Jurkat, Clone E6-1 (cell line): ENCODE measurements at regions not wholly inside any gene's neighbourhood (a gene's known extent, or its start where the extent isn't known, plus 50 kb on each side); places are given as distances from the start of the nearest gene placed in this dataset.

Source experiments
- DNase-seq: peaks from one replicate; pipeline ENCODE4 v3.0.0-alpha.2; 2011; ENCODE audit warnings: low read depth, low spot score
- H3K4me3 ChIP-seq: 2 replicates; pipeline ENCODE4 v1.5.1; 2011; ENCODE audit warnings: mild to moderate bottlenecking, low read length, control low read depth, moderate library complexity

GRCh38 chr15:98420837-98421236 is 227.5 kb upstream of the IGF1R start:
- DNase-seq = no peak

GRCh38 chr15:98421419-98422129 is 226.8 kb upstream of the IGF1R start:
- no peak overlapping the region for H3K4me3 ChIP-seq
- DNase-seq = peak; percentile 9

More at GRCh38 chr15:98420837-98421236, 227.5 kb upstream of the IGF1R start:
- no peak overlapping the region for H3K4me3 ChIP-seq

GRCh38 chr15:98422130-98422478 is 226.2 kb upstream of the IGF1R start:
- DNase-seq = no peak
- H3K4me3 ChIP-seq = no peak overlapping the region

GRCh38 chr15:98425173-98425572 is 223.2 kb upstream of the IGF1R start:
- DNase-seq = no peak
- H3K4me3 ChIP-seq = no peak overlapping the region

- H3K4me3 ChIP-seq = no peak overlapping the region
- no peak for DNase-seq
Observed at GRCh38 chr15:98427321-98427720, 221.0 kb upstream of the IGF1R start.

DNA sequence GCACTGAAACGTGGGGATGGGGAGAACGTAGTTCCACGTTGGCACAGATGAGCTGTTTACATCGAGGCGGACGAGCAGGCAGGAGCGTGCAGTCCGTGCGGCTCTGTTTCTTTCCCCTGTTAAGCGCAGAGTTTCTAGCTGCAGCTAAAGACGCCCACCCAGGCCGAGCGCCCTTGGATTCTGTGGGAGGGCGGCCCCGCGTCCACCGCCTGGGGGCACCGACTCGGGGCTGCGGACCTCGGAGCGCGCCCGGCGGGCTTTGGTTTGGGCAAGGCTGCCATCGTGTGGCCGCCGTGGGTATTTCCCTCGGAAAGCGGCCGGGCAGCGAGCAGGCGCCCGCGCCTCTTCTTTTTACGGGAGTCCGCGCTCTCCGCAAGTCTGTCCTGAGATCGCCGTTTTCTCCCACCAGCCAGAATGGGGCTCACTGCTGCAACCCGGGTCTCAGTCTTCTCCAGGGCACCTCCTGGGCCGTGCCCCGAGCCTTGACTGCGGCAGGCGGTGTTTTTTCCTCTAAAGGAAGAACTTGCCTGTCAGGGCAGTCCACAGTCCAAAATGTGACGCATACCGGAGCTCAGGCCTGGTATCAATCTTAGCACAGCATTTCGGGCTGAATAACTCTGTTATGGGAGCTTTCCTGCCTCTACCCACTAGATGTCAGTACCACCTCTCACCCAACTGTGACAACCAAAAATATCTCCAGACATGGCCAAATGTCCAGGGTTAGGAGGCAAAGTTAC is 219.9 kb upstream of the IGF1R start:
- no peak for DNase-seq
- peak overlapping the region; percentile 16 for H3K4me3 ChIP-seq

- no peak overlapping the region for H3K4me3 ChIP-seq
- no peak for DNase-seq
Observed at GRCh38 chr15:98431171-98431570, 217.2 kb upstream of the IGF1R start.

GRCh38 chr15:98433346-98433745 is 215.0 kb upstream of the IGF1R start:
- no peak overlapping the region for H3K4me3 ChIP-seq
- no peak for DNase-seq

DNA sequence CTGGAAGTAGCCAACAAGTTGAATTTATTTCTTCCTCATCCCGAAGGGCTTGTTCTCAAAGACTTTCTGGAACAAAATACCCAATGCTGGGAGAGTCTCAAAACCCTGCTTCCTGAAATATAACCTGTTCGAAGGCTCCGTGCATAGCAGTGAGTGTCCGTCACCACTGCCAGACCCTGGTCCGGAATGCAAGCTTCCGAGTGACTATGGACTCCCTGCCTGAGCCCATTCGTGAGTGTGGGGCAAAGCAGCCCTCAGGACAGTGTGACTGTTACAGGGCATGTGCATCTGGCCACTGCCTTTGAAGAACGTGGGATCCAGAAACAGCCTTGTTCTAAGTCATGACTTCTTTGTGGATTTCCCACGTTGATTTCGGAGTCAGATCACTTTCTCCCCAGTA is 214.5 kb upstream of the IGF1R start:
- no peak for DNase-seq
- no peak overlapping the region for H3K4me3 ChIP-seq

DNA sequence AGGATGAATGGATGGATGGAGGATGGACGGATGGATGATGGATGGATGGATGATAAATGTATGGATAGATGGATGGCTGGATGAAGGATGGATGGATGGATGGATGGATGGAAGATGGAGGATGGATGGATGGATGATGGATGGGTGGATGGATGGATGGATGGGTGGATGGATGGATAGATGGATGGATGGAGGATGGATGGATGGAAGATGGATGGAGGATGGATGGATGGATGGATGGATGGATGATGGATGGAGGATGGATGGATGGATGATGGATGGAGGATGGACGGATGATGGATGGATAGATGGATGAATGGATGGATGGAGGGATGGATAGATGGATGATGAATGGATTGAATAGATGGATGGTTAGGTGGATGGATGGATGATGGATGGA is 210.6 kb upstream of the IGF1R start:
- no peak overlapping the region for H3K4me3 ChIP-seq
- DNase-seq = no peak

GRCh38 chr15:98438326-98438725 is 210.0 kb upstream of the IGF1R start:
- DNase-seq = no peak
- no peak overlapping the region for H3K4me3 ChIP-seq

GRCh38 chr15:98438907-98439306 is 209.4 kb upstream of the IGF1R start:
- no peak for DNase-seq

GRCh38 chr15:98439523-98439942 is 208.8 kb upstream of the IGF1R start:
- DNase-seq = no peak
- H3K4me3 ChIP-seq = no peak overlapping the region

More at GRCh38 chr15:98438907-98439306, 209.4 kb upstream of the IGF1R start:
- no peak overlapping the region for H3K4me3 ChIP-seq

DNA sequence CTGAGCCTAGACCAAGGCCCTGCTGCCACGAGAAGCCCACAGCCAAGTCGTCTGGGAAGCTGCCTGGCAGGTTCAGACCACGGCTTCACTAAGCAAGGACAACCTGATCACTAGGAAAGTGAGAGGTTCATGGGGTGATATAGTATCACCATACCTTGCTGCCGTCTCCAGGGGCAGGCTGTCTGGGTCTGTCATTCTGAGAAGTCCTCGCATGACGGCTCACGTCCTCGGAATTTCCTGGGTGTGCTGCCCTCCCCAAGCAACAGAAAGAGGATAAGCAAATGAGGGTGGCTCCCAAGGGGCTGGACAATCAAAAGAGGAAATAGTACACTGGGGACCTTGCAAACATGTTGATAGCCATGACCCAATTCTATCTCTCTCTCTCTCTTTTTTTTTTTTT is 207.4 kb upstream of the IGF1R start:
- DNase-seq = no peak
- H3K4me3 ChIP-seq = no peak overlapping the region

GRCh38 chr15:98441599-98441998 is 206.7 kb upstream of the IGF1R start:
- H3K4me3 ChIP-seq = no peak overlapping the region
- no peak for DNase-seq

- peak; percentile 69 for DNase-seq
- H3K4me3 ChIP-seq = no peak overlapping the region
Observed at GRCh38 chr15:98442379-98442833, 205.9 kb upstream of the IGF1R start.

GRCh38 chr15:98442901-98443300 is 205.4 kb upstream of the IGF1R start:
- DNase-seq = no peak
- H3K4me3 ChIP-seq = no peak overlapping the region

- H3K4me3 ChIP-seq = no peak overlapping the region
- no peak for DNase-seq
Observed at GRCh38 chr15:98443526-98443925, 204.8 kb upstream of the IGF1R start.

GRCh38 chr15:98444138-98444537 is 204.2 kb upstream of the IGF1R start:
- no peak for DNase-seq
- H3K4me3 ChIP-seq = no peak overlapping the region

DNA sequence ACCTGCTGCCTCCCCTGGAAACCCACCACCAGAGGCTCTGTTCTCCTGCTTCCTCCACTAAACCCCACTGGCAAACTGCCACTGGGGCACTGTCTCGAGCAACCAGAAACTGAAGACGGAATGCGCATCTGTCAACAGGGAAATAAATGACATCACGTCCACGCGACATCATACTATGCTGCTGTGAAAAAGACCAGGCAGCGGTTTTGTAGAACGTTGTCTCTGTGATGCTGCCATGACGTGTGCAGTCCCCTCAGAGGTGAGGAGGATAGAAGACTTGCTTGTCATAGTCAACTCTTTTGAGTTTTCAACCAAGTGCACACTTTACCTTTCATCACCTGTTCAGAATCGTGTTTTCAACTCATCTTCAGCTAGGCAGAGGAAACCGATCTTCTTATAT is 203.0 kb upstream of the IGF1R start:
- no peak overlapping the region for H3K4me3 ChIP-seq
- peak; percentile 16 for DNase-seq

GRCh38 chr15:98446083-98446482 is 202.3 kb upstream of the IGF1R start:
- no peak for DNase-seq
- no peak overlapping the region for H3K4me3 ChIP-seq
